GM21447 (cell line): ENCODE measurements at regions not wholly inside any gene's neighbourhood (a gene's known extent, or its start where the extent isn't known, plus 50 kb on each side); places are given as distances from the start of the nearest gene placed in this dataset.
"Not testable (repeated sequence)": the region's sequence is repeated elsewhere in the genome, so short reads cannot be mapped to it uniquely, and the experiment has no call there.

ENCODE experiments used
- ATAC-seq: cut with Tn5 transposase; IDR thresholded peaks from one replicate; pipeline ENCODE4 v1.9.1; 2021; ENCODE audit not compliant: unreplicated experiment

- ATAC-seq: no peak
These were observed 103.6 kb upstream of the RMP24 start for GRCh38 chr18:35868915-35869314.

- ATAC-seq: no peak
These were observed 101.1 kb upstream of the RMP24 start for GRCh38 chr18:35871337-35871736.

- ATAC-seq: no peak
These were observed 96.9 kb upstream of the RMP24 start for GRCh38 chr18:35875566-35875965.

- ATAC-seq: no peak
These were observed 96.2 kb upstream of the RMP24 start for GRCh38 chr18:35876243-35876642.

- no peak for ATAC-seq
These were observed 91.6 kb upstream of the RMP24 start for GRCh38 chr18:35880788-35881455.

- ATAC-seq: no peak
These were observed 84.2 kb upstream of the RMP24 start for GRCh38 chr18:35888329-35888728.

GRCh38 chr18:35889677-35890076, 82.8 kb upstream of the RMP24 start:
- no peak for ATAC-seq

GRCh38 chr18:35890323-35890722, 82.2 kb upstream of the RMP24 start:
- ATAC-seq: no peak

GRCh38 chr18:35892118-35892517, 80.4 kb upstream of the RMP24 start:
- ATAC-seq: no peak

- ATAC-seq: not testable (repeated sequence)
These were observed 75.0 kb upstream of the RMP24 start for GRCh38 chr18:35897481-35897880.

- no peak for ATAC-seq
These were observed 68.0 kb upstream of the RMP24 start for GRCh38 chr18:35904389-35905037.

GRCh38 chr18:35905436-35905835, 67.0 kb upstream of the RMP24 start:
- no peak for ATAC-seq

- not testable (repeated sequence) for ATAC-seq
These were observed 66.2 kb upstream of the RMP24 start for GRCh38 chr18:35906291-35906690.

GRCh38 chr18:35910327-35910726, 62.2 kb upstream of the RMP24 start:
- ATAC-seq: no peak

- no peak for ATAC-seq
These were observed 60.1 kb upstream of the RMP24 start for GRCh38 chr18:35912332-35912731.

GRCh38 chr18:35915056-35915455, 57.4 kb upstream of the RMP24 start:
- no peak for ATAC-seq

GRCh38 chr18:35917043-35917442, 55.4 kb upstream of the RMP24 start:
- ATAC-seq: no peak

- ATAC-seq: no peak
These were observed 53.9 kb upstream of the RMP24 start for GRCh38 chr18:35918564-35918963.

- no peak for ATAC-seq
These were observed 53.3 kb upstream of the RMP24 start for GRCh38 chr18:35919179-35919578.

GRCh38 chr18:35920623-35921022, 51.9 kb upstream of the RMP24 start:
- ATAC-seq: no peak
